ENCODE measurements at regions not wholly inside any gene's neighbourhood (a gene's known extent, or its start where the extent isn't known, plus 50 kb on each side); places are given as distances from the start of the nearest gene placed in this dataset.

- ChIA-PET CTCF (ENCODE audit: partially characterized antibody) (no interaction called here), POLR2A (ENCODE audit: partially characterized antibody) (interaction anchor here (0.8 to 1.5 kb wide), 3 partner anchors 11 to 30 kb away, joined by 3 read pairs; no protein-coding TSS in a partner anchor)
- no peak overlapping the region for H3K4ac ChIP-seq (replicated peaks; ENCODE audit: insufficient read length, low read depth, low read length)
- no peak overlapping the region for H4K5ac ChIP-seq (ENCODE audit: insufficient read length, low read depth, low read length)
- no peak overlapping the region for H2BK20ac ChIP-seq (ENCODE audit: low read length)
- no peaks in the 10 kb centered on the region for H3K4me1 ChIP-seq (replicated peaks in 1 of 4; ENCODE audit: control insufficient read depth in 3 of 4, insufficient read depth in 4 of 4, low read length in 3 of 4)
- no peak for DNase-seq (ENCODE audit: low read depth in 1 of 2, low spot score in 2 of 2)
- no peak overlapping the region for H3K56ac ChIP-seq (replicated peaks; ENCODE audit: insufficient read length, low read depth, low read length)
- H3K9me3 ChIP-seq (ENCODE audit: insufficient read depth in 2 of 2, low read depth in 1 of 2, low read length in 1 of 2): no peaks in the 10 kb centered on the region
- H3K18ac ChIP-seq (ENCODE audit: extremely low read depth, low read length): no peak overlapping the region
- WGBS, 2 experiments (ENCODE audit: extremely low coverage in 1 of 2, insufficient coverage in 1 of 2, insufficient read length in 1 of 2, insufficient replicate concordance in 2 of 2, low coverage in 1 of 2, low lambda C conversion rate in 2 of 2, missing lambda C conversion rate in 1 of 2): 83% methylated on average over 1 of the region's 1 CpG; no CpG with 5 or more reads in 1 of the 2 experiments
- no peak overlapping the region for H4K91ac ChIP-seq (replicated peaks; ENCODE audit: insufficient read length, low read length)
- H3K23me2 ChIP-seq (ENCODE audit: low read depth, low read length): no peaks in the 10 kb centered on the region
- no peak overlapping the region for H3K4me3 ChIP-seq (ENCODE audit: extremely low read depth in 1 of 4, insufficient read depth in 2 of 4, low read depth in 3 of 4, low read length in 4 of 4)
- H2BK12ac ChIP-seq (ENCODE audit: low read depth, low read length): no peak overlapping the region
- H4K20me1 ChIP-seq (replicated peaks in 1 of 2; ENCODE audit: control insufficient read depth in 1 of 2, insufficient read depth in 2 of 2, low read length in 2 of 2): no peaks in the 10 kb centered on the region
- no peak overlapping the region for H3K27ac ChIP-seq (ENCODE audit: low read depth, low read length)
- FAIRE-seq: peak; percentile 52
- H2AFZ ChIP-seq (ENCODE audit: low read length): no peak overlapping the region
- no peak overlapping the region for H4K8ac ChIP-seq (ENCODE audit: extremely low read depth, insufficient read depth, low read length)
- H3K4me2 ChIP-seq (ENCODE audit: insufficient read depth in 1 of 2, low read depth in 2 of 2, low read length in 2 of 2): no peak overlapping the region
- H2BK120ac ChIP-seq (replicated peaks; ENCODE audit: low read depth, low read length): no peak overlapping the region
- no peaks in the 10 kb centered on the region for H3K79me2 ChIP-seq (ENCODE audit: control insufficient read depth in 1 of 2, insufficient read depth in 2 of 2, low read length in 2 of 2)
- no peak overlapping the region for H2BK15ac ChIP-seq (ENCODE audit: low read length)
- no peak overlapping the region for H2BK5ac ChIP-seq (ENCODE audit: low read depth, low read length)
- H3K9ac ChIP-seq (replicated peaks in 1 of 4; ENCODE audit: extremely low read depth in 1 of 4, low read depth in 3 of 4, low read length in 3 of 4): no peak overlapping the region
- H3K79me1 ChIP-seq (ENCODE audit: low read depth, low read length): no peaks in the 10 kb centered on the region
- H2AK5ac ChIP-seq (ENCODE audit: low read depth, low read length): no peak overlapping the region
- no peak overlapping the region for H3K23ac ChIP-seq (ENCODE audit: insufficient read length)
- H3K36me3 ChIP-seq (ENCODE audit: control insufficient read depth in 2 of 4, insufficient read depth in 4 of 4, low read length in 3 of 4): no peaks in the 10 kb centered on the region
- no peaks in the 10 kb centered on the region for H3K27me3 ChIP-seq (replicated peaks in 1 of 4; ENCODE audit: control insufficient read depth in 3 of 4, extremely low read depth in 1 of 4, insufficient read depth in 3 of 4, low read length in 3 of 4)
- H3K14ac ChIP-seq (ENCODE audit: insufficient read length): no peak overlapping the region
- TF ChIP-seq PHF8 (conservative IDR thresholded peaks at IDR 0.05; ENCODE audit: low read depth, low read length) (no peak), RAD21 (IDR thresholded peaks at IDR 0.05 in 1 of 2, conservative IDR thresholded peaks at IDR 0.05 in 1 of 2; ENCODE audit: low read depth in 2 of 2, low read length in 2 of 2) (no peak), BCL11A (IDR thresholded peaks at IDR 0.05; ENCODE audit: low read depth in 2 of 2, low read length in 2 of 2) (no peak), GTF2F1 (IDR thresholded peaks at IDR 0.05; ENCODE audit: borderline replicate concordance, low read depth, low read length) (no peak), POLR2A (IDR thresholded peaks at IDR 0.05; ENCODE audit: control extremely low read depth in 1 of 2, low read depth in 2 of 2, low read length in 2 of 2) (no peak), CEBPB (IDR thresholded peaks at IDR 0.05; ENCODE audit: low read depth, low read length) (no peak), RBBP5 (IDR thresholded peaks at IDR 0.05; ENCODE audit: borderline replicate concordance, low read depth, low read length) (no peak), TBP (IDR thresholded peaks at IDR 0.05; ENCODE audit: low read depth, low read length) (no peak)
Measured at GRCh38 chr5:89733772-89734171, 675.8 kb downstream of the CETN3 start.
